ENCODE measurements at regions not wholly inside any gene's neighbourhood (a gene's known extent, or its start where the extent isn't known, plus 50 kb on each side); places are given as distances from the start of the nearest gene placed in this dataset.
"Not testable (repeated sequence)": the region's sequence is repeated elsewhere in the genome, so short reads cannot be mapped to it uniquely, and the experiment has no call there.

DNA sequence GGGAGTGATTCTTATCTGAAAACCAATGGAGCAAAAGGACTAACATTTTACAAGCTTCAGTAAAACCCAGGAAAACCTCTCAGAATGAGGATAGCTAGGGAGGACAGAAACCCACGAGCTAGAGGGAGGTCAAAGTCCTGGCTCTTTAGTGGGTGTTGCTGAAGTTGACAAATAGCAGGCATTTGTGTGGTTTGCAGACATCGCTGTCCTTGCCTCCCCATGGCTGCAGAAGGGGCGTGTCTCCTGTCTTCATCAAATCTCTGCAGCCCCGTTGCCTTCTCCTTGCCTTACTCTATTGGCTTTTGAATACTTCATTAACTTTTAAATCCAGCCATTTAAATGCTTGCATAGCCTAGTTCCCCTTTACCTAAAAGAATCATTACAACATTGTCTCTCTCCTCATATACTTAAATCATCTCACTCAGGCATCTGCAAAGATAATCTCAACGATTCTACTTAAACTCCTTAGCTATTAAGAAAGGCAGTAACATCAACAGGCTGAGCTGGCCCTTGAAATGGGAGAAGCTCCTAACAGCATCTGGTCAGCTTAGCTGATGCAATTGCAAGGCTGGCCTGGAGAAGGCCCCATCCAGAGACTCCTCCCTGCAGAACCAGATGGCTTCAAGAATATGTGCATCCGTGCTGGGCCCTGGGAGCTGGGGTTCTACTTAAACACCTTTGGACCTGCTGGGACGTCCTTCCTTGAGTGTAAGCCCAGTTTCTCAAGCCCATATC is 152.8 kb upstream of the TAS2R1 start:
- peak; percentile 1 for DNase-seq

DNA sequence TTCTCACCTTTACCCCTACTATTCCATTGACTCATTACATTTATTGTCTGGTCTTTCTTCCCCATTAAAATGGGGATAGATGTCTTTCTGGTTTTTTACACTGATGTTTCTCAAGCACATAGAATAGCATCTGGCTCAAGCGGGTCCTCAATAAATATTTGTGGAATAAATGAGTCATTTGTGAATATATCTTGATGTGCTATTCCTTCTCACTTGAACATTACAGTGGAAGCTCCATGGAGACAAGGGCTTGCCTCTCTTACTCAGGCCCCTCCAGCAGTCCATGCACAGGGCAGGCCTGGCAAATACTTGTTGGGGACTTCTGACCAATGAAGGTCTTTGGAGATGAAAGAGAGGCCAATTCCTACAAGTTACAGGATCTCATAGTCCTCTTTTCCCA is 151.7 kb upstream of the TAS2R1 start:
- no peak for DNase-seq

DNA sequence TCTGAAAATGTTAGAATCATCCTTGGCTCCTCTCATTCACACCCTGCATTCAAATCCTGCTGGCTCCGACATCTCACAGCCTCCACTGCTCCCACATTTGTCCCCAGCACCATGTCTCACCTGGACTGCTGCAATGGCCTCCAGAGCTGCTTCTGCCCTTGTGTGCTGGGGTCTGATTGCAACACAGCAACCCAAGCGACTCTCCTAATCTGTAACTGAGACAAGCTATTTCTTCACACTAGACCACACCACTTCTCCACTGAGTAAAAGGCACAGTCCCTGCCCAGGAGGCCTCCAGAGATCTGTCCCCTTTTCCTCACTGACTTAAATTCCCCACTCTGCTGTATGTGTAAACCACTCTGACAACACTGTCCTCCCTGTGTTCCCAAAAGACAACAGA is 151.1 kb upstream of the TAS2R1 start:
- no peak for DNase-seq

DNA sequence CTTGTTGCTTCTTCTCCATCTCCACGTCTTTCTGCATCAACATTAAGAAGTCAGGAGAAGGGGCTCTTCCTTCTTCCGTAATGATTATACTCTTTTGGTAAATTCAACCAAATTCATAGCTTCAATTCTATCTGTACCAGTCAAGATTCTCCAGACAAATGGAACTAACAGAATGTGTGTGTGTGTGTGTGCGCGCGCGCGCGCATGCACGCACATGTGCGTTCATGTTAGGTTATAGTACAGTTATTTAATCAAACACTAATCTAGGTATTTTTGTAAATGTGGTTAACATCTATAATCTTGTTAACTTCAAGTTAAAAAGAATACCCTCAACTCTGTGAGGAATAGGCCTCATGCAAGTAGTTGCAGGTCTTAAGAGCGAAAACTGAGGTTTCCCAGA is 150.3 kb upstream of the TAS2R1 start:
- no peak for DNase-seq

DNA sequence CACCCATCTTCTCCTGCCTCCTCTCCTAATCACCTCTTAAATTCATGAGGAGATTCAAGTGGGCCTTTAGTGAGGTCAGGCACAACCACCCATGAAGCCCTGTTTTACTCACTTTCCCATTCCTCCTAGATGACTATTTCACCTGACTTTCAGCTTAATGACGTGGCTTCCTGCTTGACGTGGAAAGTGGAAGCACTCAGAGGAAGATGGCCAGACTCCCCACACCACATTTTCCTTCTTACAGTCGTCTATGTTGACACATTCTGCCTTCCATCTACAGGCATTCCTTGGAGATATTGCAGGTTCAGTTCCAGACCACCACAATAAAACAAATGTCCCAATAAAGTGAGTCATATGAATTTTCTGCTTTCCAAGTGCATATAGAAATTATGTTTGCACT is 146.4 kb upstream of the TAS2R1 start:
- DNase-seq, result no peak

DNA sequence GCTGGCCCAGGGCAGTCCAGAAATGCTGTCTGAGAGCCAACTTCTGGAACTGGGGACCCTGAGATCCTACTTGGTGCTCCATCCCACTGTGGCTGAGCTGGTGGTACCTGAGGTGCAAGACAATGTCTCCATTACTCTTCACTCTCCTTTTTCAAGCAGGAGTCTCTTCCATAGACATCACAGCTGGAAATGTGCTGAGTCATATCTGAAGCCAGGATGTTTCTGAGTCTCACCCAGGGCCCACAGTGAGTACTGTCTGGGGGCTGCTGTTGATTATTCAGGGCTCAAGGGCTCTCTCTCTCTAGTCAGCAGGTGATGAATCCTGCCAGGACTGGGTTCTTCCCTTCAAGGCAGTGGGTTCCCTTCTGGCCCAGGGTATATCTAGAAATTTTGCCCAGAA is 145.2 kb upstream of the TAS2R1 start:
- no peak for DNase-seq

DNA sequence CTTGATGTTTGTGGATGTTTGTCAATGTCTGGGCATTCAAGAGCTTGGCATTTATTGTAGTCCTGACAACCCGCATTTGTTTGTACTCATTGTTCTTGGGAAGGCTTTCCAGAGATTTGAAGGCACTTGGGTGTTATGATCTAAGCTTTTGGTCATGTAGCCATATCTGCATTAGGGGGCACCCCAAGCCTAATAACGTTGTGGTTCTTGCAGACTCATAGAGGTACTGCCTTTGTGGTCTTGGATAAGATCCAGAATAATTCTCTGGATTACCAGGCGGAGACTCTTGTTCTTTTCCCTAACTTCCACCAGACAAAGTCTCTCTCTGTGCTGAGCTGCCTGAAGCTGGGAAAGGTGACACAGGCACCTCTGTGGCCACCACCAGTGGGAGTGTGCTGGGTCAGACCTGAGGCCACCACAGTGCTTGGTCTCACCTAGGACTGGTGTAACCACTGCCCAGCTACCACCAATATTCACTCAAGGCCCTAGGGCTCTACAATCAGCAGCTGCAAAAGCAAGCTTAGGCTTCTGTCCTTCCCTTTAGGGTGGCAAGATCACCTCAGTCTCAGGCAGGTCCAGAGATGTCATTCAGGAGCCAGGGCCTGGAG is 144.4 kb upstream of the TAS2R1 start:
- no peak for DNase-seq

DNA sequence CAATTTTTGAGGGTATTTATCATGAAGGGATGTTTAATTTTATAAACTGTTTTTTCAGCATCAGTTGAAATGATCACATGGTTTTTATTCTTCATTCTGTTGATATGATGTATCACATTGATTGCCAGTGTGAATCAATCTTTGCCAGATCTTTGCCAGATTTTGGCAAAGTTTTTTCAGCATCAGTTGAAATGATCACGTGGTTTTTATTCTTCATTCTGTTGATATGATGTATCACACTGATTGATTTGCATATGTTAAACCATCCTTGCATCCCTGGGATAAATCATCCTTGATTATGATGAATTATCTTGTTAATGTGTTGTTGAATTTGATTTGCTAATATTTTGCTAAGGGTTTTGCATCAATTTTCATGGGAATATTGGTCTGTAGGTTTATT is 140.9 kb upstream of the TAS2R1 start:
- no peak for DNase-seq

DNA sequence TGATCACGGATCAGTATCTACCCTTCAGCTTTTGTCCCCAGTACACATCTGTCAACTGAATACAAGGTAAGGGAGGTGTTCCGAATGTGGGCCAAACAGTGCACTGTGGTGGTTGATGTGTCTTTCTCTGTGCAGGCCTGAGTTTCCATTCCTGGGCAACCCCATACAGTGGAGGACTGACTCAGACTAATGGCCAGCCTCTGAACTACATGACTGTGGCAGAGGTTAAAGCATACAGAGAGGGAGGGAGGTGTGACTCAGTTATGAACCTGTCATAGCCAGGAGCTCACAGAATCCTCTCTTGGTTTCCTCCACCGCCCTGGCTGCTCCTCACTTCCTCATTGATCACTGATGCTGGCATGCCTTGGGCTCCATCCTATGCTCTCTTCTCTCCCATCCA is 136.4 kb upstream of the TAS2R1 start:
- no peak for DNase-seq

DNA sequence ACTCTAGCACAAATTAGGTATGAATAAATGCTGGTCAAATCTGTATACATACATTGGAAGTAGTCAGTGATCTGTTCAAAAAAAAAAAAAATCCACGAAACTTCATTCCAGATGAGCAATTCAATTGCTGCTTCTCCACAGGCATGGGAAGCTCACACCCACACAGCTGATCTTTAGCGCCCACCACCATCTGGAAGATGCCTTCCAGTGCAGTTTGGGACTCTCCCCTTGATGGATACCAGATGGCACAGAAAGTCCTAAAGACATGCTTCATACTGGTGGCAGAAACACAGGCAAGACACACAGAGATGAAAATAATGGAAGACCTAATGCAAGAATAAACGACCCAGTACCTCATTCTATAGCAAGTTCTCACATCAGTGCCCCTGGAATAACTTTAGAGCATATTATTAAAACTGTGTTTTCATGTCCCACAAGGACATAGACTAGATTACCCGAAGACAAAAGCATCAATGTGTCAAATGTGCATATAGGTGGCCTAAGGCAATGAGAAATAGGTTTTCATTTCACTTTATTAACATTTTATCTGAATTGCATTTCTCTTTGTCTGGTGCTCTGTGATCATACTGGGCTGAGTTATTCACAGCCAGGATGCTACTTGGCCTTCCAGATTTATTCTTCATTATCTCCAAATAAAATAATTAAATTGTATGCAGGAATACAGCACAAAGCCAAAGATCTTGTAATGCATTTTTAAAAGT is 135.4 kb upstream of the TAS2R1 start:
- no peak for DNase-seq

DNA sequence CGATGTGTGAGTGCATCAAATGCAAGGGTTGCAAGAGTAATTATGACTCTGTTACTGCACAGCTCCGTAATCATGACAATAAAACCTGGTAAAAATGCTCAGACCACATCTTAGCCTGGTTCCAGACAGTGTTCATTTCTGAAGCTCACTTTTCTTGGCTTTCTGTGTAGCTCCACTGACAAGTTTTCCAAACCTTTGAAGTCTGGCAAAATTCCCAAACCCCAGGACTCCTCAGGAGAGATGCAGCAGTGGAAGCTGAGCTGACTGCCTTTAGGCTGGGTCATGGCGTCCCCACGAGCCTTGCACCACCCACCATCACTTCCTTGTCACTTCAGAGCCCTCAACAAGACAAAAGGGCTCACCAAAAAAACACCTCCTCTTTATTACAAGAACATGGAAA is 131.6 kb upstream of the TAS2R1 start:
- DNase-seq, result no peak

DNA sequence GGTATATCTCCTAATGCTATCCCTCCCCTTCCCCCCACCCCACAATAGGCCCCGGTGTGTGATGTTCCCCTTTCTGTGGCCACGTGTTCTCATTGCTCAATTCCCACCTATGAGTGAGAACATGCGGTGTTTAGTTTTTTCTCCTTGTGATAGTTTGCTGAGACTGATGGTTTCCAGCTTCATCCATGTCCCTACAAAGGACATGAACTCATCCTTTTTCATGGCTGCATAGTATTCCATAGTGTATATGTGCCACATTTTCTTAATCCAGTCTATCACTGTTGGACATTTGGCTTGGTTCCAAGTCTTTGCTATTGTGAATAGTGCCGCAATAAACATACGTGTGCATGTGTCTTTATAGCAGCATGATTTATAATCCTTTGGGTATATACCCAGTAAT is 122.5 kb upstream of the TAS2R1 start:
- DNase-seq, result not testable (repeated sequence)

DNA sequence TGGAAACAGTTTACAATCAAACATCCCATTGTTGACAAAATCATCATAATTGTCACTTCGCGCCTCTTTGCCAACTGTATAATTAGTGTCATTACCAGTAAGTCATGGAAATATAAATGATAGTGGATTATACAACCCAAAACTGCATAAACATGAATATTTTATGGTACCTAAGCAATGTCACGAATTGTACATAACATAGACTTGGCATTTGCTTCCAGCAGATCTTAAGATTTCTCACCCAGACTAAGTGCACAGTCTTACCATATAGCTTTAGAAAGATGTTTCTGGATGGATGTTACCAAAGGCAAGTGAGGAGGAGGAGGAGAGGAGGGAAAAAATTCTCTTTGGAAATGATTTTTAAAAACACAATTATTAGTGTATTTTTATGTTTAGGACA is 113.4 kb upstream of the TAS2R1 start:
- no peak for DNase-seq

DNA sequence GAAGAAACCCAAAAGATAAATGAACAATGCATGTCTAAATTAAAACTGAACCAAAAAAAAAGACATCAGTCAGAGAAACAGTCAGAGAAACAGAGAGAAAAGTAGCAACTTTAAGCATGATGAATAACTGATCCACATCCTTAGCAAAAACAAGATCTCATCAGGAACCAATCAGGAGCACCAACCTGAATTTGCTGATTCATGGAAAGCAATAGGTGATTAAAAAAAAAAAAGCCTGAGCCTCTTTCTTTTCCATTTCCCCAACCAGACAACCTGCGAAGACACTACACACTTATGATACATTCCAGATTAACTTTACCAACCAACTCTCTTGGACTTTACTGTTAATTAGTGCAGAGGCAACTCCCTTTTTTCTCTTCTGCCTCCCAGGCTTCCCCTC is 112.7 kb upstream of the TAS2R1 start:
- DNase-seq, result no peak

DNA sequence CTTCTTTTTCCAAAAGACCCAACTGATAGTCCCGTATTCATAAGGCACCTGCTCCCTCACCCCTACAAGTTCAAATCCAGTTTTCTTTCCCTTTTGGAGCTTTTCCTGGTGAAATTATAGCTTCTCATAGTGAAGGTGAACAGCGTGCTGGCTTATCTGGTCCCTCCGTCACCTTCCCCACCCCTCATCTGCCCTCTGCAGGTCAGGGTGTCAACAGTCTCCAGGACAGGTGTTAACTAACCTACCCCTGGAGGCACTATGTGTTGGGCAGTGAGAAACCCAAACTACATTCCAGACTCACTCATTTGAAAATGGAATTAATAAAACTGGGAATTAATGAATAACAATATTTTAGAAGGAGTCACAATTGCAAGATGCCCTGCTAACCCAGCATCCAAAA is 109.0 kb upstream of the TAS2R1 start:
- DNase-seq, result no peak

DNA sequence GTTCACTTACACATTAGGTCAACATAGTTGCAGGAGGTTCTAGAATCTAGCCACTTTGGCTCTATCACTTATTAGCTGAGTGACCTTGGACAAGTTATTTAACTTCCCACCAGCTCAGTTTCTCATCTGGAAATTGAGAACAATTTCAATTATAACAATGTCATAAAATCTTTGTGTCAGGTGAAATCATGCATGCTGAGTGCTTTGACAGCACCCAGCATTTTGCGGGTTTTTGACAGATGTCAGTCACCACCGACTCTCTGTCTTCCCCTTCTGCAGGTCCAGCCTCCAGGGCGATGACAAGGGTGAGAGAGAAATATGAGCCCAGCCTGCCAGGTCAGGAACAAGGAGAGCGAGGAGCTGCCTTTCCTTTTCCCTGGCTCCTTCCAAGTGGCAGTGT is 107.1 kb upstream of the TAS2R1 start:
- DNase-seq, result no peak

DNA sequence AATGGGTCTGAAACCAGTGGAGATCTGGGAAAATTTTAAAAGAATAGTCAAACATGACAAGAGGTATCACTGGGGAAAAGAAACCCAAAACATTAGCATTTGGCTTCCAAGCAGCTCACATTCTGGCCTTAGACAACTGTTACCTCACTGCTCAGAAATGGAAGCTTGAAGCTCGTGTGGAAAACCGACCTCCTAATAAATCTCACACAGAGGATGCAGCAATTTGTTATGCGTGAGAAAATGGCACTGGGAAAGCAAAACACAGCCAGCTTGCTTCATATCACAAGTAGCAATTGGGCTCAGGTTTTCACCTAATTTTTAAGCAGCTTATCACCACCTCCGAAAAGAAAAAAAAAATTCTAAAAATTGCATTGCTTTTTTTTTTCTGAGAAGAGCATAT is 103.3 kb upstream of the TAS2R1 start:
- DNase-seq, result no peak

DNA sequence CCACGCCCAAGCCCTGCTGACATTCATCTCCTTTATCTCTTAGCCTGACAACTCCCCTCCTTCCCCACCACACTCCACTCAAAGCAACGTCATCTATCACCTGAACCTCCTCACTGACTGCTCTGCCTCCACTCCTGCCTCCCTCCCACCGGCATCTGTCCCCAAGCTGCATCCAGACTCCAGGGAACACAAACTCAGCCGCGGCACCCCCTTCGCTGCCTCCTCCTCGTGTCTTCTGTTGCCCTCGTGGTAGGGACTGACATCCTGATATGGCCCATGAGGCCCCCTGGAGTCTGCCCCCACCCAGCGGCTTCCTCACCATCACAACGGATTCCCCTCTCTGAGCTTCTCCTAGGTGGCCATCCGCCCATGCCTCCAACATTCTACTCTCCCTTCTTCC is 101.0 kb upstream of the TAS2R1 start:
- DNase-seq, result no peak

DNA sequence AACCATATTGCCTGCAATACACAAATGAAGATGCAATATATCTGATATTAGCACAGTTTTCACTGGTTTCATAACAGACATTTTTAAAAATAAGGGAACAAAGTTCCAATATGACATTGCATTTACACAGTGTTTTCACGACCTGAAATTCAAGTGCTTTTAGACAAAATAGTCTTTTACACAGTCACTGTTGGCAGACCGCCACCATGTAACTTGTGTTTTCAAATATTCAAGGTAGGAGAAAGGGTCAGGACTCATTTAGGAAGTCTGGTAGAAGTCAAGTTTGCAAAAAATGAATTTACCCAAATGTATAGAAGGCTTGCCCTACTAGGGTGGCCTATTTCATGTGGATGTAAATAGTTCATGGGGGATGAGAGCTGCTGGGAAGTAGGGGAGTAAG is 98.1 kb upstream of the TAS2R1 start:
- DNase-seq, result no peak

DNA sequence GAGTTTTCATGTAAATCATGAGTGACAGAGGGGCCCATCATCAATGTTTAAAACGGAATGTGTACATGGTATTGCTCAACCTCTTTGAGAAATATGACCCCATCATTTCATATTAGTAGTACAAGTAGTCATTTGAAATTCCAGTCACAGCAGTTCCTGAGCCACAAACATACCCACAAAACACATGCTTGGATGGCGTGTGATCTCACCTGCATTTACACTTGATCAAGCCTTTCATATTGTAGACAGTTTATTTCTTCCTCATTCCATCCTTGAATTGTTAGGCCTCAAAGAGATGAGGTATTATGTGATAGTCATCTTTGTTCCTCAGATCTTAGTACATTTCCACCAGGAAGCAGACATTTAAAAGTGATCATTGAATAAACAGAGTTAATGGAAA is 96.8 kb upstream of the TAS2R1 start:
- no peak for DNase-seq

DNA sequence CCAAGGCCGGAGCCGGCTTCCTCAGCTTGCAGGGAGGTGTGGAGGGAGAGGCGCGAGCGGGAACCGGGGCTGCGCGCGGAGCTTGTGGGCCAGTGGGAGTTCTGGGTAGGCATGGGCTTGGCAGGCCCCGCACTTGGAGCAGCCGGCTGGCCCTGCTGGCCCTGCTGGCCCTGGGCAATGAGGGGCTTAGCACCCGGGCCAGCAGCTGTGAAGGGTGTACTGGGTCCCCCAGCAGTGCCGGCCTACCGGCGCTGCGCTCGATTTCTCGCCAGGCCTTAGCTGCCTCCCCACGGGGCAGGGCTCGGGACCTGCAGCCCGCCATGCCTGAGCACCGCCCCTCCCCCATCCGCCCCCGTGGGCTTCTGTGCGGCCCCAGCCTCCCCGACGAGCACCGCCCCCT is 95.1 kb upstream of the TAS2R1 start:
- not testable (repeated sequence) for DNase-seq

DNA sequence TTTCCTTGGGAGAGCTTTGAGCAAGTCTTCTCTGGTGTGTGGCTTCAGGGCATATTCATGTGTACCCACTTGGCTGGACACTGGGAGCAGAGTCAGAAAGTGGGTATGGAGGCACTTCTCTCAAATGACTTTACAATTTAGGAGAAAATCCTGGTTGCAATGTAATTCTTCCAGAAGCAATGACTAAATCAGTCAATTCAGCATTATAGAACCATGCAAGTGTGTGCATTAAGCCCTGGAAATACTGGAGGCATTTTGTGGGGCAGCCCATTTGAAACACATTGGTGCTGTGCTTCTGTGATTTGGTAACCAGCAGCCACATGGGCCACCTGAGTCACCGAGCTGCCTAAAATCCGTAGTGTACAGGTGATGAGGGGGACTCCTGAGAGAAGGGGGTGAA is 94.6 kb upstream of the TAS2R1 start:
- no peak for DNase-seq

DNA sequence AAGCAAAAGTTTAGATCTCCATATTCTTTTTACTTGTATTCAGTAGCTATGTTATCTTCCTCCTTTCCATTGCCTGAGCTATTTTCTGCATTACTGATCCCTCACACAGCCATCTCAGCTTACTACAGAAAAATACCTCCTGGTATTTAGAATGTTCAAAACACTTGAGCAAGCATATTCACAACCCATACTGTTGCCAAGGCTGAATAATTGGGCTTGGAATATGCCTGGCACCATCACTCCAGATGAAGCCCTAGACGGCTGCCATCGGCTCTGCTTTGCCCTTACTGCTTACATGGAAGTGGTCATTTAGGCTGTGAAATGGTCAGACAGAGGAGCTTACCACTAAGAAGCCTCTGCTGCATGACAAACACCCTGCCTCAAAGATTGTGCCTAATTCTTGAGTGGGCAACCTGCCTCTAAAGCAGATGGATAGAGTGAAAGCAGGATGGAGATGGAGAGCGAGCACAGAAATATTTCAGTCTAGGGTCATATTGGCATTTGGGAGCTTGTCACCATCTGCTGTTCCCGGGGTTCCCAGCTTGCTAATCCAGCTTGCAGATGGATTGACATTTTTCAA is 92.5 kb upstream of the TAS2R1 start:
- DNase-seq, result no peak

DNA sequence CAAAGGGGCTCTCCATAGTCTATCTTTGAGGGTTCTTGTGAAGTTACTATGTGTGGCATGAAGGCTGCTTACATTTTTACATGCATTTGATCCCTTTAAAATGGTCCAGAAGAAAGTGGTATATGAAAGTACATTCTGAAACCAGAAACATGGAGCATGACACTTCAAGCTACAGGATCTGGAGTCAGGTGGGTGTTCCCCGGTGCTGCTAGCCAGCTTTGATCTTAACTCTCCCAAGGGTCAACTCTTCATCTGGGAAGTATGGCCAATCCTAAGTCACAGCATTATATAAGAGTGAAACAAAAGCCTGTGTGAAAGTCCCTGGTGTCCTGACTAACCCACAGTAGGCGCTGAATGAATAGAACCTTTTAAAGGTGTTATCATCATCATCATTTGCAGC is 91.0 kb upstream of the TAS2R1 start:
- no peak for DNase-seq

All from NCI-H510A (cell line).